Cardiac fibroblast (primary cell): ENCODE measurements at regions not wholly inside any gene's neighbourhood (a gene's known extent, or its start where the extent isn't known, plus 50 kb on each side); places are given as distances from the start of the nearest gene placed in this dataset.

Source experiments
- DNase-seq, 2 donors: peaks; one replicate each; pipeline versions ENCODE4 v3.0.0 to v3.0.0-alpha.2; 2010; ENCODE audit warnings: low read depth in 2 of 2
- H3K4me3 ChIP-seq, 2 donors: replicated peaks in 1 of 2; 1 replicate in 1 of 2; 2 replicates in 1 of 2; pipeline ENCODE4 v1.5.1; 2011; ENCODE audit warnings: low read depth in 2 of 2, low read length in 2 of 2, mild to moderate bottlenecking in 2 of 2, moderate library complexity in 1 of 2
- TF ChIP-seq, protein P1 (sequence below): IDR thresholded peaks from one replicate; pipeline ENCODE4 v1.5.1; 2011; ENCODE audit warnings: low read depth, mild to moderate bottlenecking, low read length, inconsistent platforms

GRCh38 chrX:8971116-8971515 lies 62.8 kb downstream of the FAM9B start:
- TF ChIP-seq, protein P1, sequence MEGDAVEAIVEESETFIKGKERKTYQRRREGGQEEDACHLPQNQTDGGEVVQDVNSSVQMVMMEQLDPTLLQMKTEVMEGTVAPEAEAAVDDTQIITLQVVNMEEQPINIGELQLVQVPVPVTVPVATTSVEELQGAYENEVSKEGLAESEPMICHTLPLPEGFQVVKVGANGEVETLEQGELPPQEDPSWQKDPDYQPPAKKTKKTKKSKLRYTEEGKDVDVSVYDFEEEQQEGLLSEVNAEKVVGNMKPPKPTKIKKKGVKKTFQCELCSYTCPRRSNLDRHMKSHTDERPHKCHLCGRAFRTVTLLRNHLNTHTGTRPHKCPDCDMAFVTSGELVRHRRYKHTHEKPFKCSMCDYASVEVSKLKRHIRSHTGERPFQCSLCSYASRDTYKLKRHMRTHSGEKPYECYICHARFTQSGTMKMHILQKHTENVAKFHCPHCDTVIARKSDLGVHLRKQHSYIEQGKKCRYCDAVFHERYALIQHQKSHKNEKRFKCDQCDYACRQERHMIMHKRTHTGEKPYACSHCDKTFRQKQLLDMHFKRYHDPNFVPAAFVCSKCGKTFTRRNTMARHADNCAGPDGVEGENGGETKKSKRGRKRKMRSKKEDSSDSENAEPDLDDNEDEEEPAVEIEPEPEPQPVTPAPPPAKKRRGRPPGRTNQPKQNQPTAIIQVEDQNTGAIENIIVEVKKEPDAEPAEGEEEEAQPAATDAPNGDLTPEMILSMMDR = peak; percentile 25
- DNase-seq = peak; percentile 72
- H3K4me3 ChIP-seq = no peak overlapping the region

DNA sequence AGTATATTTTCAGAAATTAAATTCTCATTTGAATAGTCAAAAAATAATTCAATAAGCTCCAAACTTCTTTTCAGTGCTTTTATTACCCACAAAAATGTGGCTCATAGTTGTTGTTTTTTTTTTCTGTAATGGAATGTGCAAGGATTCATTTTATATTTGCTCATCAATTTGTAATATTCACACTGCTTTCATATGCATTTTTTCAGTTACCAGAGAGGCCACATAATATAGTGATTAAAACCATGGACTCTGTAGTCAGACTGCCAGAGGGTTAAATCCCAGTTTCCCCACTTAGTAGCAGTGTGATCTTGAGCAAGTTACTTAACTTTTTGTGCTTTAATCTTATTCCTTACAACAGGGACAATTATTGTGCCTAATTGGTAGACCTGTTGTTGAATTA lies 64.5 kb downstream of the FAM9B start:
- no peak overlapping the region for H3K4me3 ChIP-seq
- TF ChIP-seq, protein P1 = no peak
- DNase-seq = peak in 1 of 2 donors; percentile 0

GRCh38 chrX:8967461-8967860 lies 66.5 kb downstream of the FAM9B start:
- DNase-seq = no peak
- TF ChIP-seq, protein P1 = no peak
- H3K4me3 ChIP-seq = no peak overlapping the region

DNA sequence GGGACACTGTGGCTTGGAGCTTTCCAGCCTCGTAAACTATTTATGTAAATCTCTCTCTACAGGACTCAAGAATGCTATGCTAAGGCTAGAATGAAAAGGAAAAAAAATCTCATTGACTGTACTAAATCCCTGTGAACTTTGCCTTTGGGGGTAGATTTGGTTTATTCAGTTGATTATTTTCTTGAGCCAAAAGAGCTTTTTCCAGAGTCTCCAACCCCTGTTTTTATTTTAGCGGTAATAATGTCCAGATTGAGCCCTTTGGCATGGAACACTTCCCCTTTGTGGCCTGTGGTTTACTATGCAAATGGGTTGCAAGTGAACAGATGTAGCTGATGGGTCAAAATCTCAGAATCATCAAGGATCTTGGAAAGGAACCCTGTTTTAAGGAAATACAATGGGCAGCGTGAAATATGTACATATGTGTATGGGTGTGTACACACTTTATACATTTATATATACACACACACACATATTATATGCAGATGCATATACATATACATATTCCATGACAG lies 72.9 kb downstream of the FAM9B start:
- no peak overlapping the region for H3K4me3 ChIP-seq
- TF ChIP-seq, protein P1 = no peak
- no peak for DNase-seq

- TF ChIP-seq, protein P1 = no peak
- peak in 1 of 2 donors; percentile 7 for DNase-seq
These were observed 78.4 kb downstream of the FAM9B start for GRCh38 chrX:8955511-8955910.

GRCh38 chrX:8946563-8946962 lies 87.4 kb downstream of the FAM9B start:
- TF ChIP-seq, protein P1 = no peak
- DNase-seq = no peak
- no peak overlapping the region for H3K4me3 ChIP-seq

More at GRCh38 chrX:8955511-8955910, 78.4 kb downstream of the FAM9B start:
- no peak overlapping the region for H3K4me3 ChIP-seq

DNA sequence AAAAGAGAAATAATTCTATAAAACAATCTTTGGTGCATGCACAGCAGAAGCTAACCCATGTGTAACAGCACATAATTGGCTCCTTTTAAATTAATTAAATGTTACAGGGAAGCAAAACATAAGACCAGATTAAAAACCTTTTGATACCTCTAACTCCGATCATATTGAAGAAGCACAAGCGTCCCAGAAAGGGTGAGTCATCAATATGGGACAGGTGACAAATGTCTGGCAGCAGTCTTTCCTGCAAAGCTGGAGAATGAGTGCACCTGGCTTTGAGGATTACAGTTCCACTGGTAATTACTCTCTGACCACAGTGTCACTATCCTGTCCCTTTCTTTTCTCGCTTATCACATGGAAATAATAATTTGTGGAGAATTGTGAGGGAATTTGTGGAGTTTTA lies 94.6 kb downstream of the FAM9B start:
- TF ChIP-seq, protein P1 = no peak
- H3K4me3 ChIP-seq = no peak overlapping the region
- DNase-seq = no peak
